GM12892 (cell line): ENCODE measurements at regions not wholly inside any gene's neighbourhood (a gene's known extent, or its start where the extent isn't known, plus 50 kb on each side); places are given as distances from the start of the nearest gene placed in this dataset.

Experiments
- DNase-seq: peaks from one replicate; pipeline ENCODE4 v3.0.0; 2011; ENCODE audit not compliant: insufficient read length
- FAIRE-seq: peaks from 2 replicates; lab custom pipeline; 2011; peaks lifted over from hg19 to GRCh38; lab: Jason Lieb, UNC
- POLR2A ChIP-seq: IDR thresholded peaks from 2 replicates; pipeline ENCODE4 v1.6.1; 2011; ENCODE audit warnings: low read depth, low read length, control low read depth
- POLR2AphosphoS5 ChIP-seq: IDR thresholded peaks from 2 replicates; pipeline ENCODE4 v1.6.1; 2011; ENCODE audit warnings: low read depth, low read length, control low read depth
- TAF1 ChIP-seq: IDR thresholded peaks from 2 replicates; pipeline ENCODE4 v1.6.1; 2011; ENCODE audit warnings: low read depth, mild to moderate bottlenecking, control low read depth, low read length, borderline replicate concordance

DNA sequence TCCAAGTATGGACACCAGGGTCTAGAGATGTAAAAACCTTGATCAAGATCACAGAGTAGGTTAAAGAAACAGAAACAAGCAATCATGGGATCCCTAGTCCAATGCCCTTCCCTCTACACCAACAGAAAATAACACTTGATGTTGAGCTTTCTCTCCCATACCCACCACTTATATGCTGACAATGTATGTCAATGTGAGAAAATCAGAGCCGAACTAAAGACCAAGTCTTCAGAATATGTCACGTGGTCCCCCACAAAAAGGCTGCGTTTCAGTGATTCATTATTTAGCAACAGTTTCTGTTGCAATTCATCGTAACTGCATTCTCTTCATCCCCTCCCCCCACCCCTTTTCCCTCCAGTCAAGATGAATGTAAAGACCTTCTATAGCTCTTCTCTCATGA is 278.9 kb upstream of the STT3B start:
- DNase-seq (no peak), FAIRE-seq (no peak)
- TF ChIP-seq POLR2A (no peak), POLR2AphosphoS5 (no peak), TAF1 (no peak)

- DNase-seq: no peak
- no peak for FAIRE-seq
- no peak for TF ChIP-seq TAF1
- TF ChIP-seq POLR2A: no peak
- TF ChIP-seq POLR2AphosphoS5: no peak
Measured at GRCh38 chr3:31254483-31254882, 278.2 kb upstream of the STT3B start.

DNA sequence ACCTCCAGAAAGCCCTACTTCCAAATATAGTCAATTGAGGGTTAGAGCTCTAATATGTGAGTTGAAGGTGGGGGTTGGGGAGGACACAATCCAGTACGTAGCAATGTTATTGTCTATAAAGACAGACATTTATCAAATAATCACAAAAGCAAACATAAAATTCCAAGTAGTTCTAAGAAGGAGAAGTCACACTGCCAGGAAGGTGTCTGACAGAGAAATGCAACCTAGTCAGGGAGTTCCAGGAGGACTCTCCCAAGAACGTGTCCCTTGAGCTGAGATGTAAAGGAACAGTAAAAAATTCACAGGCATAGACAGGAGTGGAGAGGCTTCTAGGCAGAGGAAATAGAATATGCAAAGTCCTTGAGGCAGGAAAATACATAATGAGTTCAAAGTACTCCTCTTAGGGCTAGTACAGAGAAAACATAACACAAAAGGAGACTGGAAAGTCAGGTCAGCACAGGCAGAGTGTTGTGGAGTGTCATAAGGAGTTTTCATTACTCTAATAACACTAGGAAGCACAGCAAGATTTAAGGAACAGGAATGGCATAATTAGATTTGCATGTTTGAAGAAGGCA is 277.6 kb upstream of the STT3B start:
- TF ChIP-seq POLR2AphosphoS5 (no peak), TAF1 (no peak), POLR2A (no peak)
- FAIRE-seq: no peak
- DNase-seq: no peak

GRCh38 chr3:31262201-31262600 is 270.5 kb upstream of the STT3B start:
- no peak for TF ChIP-seq POLR2A
- TF ChIP-seq POLR2AphosphoS5: no peak
- TF ChIP-seq TAF1: no peak
- no peak for FAIRE-seq
- no peak for DNase-seq

DNA sequence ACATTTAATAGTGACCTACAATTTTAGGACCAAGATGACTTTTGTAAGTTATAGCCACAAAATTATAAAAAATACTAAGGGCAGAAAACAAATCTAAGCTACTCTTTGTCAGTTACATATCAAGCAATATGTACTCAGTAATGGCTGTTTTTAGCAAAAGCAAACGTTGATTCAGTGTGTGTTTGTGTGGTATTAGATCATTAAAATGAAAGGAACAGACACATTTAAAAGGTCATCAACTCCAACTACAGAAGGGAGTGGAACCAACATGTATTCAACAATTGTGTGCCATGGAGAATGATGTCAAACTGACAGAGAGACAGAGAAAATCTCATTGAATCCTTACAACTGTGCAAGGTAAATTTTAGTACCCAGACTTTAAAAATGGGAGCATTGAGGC is 268.8 kb upstream of the STT3B start:
- no peak for FAIRE-seq
- TF ChIP-seq TAF1 (no peak), POLR2AphosphoS5 (no peak), POLR2A (no peak)
- DNase-seq: no peak

- FAIRE-seq: no peak
- TF ChIP-seq POLR2AphosphoS5 (no peak), POLR2A (no peak), TAF1 (no peak)
- DNase-seq: no peak
Measured at GRCh38 chr3:31265646-31266428, 266.9 kb upstream of the STT3B start.

DNA sequence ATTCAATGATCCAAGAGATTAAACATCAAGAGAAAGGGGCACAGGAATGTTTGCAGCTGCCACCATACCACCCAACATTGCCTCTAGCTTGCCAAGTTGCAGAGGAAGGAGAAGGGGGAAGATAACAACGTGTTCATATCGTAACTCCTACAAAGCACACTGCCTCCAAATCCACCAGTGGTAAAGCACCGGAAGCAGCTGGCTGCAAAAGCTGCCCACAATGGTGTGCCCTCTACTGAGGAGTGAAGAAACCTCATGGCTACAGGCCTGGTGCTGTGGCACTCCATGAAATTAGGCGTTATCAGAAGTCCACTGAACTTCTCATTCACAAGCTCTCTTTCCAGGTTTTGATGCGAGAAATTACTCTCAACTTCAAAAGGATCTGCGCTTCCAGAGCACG is 263.9 kb upstream of the STT3B start:
- TF ChIP-seq POLR2AphosphoS5: no peak
- no peak for TF ChIP-seq POLR2A
- no peak for TF ChIP-seq TAF1
- no peak for DNase-seq
- FAIRE-seq: no peak

DNA sequence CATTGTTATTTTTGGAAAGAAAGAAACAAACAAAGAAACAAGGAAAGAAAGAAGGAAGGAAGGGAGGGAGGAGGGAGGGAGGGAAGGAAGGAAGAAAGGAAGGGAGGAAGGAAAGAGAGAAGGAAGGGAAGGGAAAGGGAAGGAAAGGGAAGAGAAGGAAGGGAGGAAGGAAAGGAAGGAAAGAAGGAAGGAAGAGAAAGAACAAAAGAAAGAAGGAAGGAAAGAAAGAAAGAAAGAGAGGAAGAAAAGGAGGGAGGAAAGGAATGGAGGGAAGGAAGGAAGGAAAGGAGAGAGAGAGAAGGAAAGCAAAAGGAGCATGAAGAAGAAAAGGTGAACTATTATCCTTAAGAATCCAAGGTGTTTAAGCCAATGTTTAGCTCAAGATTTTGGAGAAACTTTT is 262.7 kb upstream of the STT3B start:
- FAIRE-seq (no peak), DNase-seq (no peak)
- TF ChIP-seq POLR2A (no peak), POLR2AphosphoS5 (no peak), TAF1 (no peak)

GRCh38 chr3:31274326-31275024 is 258.2 kb upstream of the STT3B start:
- DNase-seq (no peak), FAIRE-seq (no peak)
- TF ChIP-seq TAF1 (no peak), POLR2A (no peak), POLR2AphosphoS5 (no peak)

DNA sequence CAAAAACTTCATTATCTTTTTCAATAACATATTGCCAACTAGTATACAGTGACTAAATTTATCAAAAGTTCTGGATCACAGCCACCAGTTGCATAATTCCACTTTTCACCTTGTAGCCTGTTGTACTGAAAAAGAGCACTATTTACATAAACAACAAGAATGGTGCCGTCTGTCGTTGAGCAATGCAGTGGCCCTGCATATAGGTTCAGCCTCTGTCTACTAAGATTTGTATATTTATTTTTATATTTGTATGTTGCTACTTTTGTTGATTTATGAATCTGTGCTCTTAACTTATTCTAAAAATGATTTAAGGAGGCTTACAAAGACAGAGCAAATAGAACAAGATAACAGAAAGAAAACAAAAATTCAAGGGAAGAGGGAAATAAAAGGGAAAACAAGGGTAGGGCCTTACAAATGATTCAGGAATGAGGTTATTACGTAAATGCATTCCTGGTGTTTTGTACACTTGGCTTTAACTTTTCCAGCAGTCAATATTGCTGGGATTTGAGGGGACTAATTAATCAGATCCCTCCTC is 257.6 kb upstream of the STT3B start:
- DNase-seq (no peak), FAIRE-seq (no peak)
- no peak for TF ChIP-seq POLR2A
- TF ChIP-seq TAF1: no peak
- TF ChIP-seq POLR2AphosphoS5: no peak

DNA sequence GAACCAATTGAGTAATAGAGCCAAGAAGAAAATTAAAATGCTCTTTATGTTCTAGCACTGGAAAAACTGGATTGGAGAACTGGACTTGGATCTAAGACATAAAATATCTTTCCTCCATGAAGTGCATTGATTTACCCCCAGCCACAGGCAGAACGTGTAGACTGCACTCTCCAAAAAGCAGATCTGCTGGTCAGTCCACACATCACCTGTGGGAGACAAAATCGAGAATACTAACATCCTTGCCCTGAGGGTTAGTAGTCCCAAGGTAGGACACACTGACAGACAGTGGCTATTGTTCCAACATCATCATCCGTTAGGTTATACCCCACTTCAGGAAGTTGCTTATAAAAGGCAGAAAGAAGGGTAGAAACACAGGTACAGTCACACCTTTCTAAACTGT is 257.1 kb upstream of the STT3B start:
- DNase-seq (no peak), FAIRE-seq (no peak)
- no peak for TF ChIP-seq POLR2A
- TF ChIP-seq POLR2AphosphoS5: no peak
- TF ChIP-seq TAF1: no peak
